ENCODE measurements at regions not wholly inside any gene's neighbourhood (a gene's known extent, or its start where the extent isn't known, plus 50 kb on each side); places are given as distances from the start of the nearest gene placed in this dataset.

DNA sequence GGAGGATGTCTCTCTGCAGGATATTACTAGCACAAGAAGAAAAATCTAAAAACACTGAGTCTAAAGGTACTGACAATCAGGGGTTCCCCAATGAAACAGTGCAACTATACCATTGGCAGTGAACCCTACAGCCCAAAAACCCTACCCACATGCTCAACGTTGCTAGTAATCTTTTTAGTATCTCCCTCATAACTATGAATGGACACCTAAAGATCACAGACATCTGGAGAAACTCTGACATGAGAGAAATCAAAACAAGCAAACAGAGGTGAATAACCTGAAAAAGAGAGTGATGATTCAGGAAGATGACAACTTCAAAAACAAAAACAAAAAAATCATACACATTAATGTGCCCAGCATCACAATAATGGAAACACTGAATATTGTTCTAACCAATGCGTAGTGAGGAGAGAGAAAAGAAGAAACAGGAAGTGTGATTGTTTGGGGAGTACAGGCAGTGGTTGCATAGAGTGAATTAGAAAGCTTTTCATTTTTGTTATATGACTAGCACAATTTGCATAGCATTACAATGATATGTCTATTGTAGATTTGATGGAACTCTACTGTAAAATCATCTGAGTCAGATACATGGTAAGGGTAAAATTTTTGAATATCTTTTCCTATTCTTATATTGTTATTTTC lies 78.9 kb upstream of the FMR1 start:
- DNase-seq (ENCODE audit: low spot score) (no peak), FAIRE-seq (no peak)

- DNase-seq (ENCODE audit: low spot score) = no peak
- no peak for FAIRE-seq
Observed at GRCh38 chrX:147838465-147839131, 73.1 kb upstream of the FMR1 start.

DNA sequence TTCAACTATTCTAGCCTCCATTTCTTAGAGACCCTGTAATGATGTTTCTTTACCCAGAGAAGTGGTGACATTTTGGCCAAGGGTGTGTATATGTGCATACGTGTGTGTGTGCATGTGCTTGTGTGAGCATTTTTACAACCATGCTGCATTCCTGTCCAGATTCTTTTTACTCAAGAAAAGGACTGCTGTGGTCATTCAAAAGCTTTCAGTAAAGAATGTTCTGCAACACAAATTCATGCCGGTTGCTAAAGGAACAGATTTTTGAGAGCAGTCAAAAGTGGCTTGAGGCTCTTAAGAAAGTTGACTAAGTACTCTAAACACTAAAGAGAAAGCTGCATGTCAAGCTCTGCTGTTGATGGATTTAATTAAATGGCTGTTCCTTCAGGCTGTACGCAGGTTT lies 65.0 kb upstream of the FMR1 start:
- DNase-seq (ENCODE audit: low spot score) = no peak
- no peak for FAIRE-seq

GRCh38 chrX:147847999-147848398 lies 63.7 kb upstream of the FMR1 start:
- FAIRE-seq (no peak), DNase-seq (ENCODE audit: low spot score) (no peak)

DNA sequence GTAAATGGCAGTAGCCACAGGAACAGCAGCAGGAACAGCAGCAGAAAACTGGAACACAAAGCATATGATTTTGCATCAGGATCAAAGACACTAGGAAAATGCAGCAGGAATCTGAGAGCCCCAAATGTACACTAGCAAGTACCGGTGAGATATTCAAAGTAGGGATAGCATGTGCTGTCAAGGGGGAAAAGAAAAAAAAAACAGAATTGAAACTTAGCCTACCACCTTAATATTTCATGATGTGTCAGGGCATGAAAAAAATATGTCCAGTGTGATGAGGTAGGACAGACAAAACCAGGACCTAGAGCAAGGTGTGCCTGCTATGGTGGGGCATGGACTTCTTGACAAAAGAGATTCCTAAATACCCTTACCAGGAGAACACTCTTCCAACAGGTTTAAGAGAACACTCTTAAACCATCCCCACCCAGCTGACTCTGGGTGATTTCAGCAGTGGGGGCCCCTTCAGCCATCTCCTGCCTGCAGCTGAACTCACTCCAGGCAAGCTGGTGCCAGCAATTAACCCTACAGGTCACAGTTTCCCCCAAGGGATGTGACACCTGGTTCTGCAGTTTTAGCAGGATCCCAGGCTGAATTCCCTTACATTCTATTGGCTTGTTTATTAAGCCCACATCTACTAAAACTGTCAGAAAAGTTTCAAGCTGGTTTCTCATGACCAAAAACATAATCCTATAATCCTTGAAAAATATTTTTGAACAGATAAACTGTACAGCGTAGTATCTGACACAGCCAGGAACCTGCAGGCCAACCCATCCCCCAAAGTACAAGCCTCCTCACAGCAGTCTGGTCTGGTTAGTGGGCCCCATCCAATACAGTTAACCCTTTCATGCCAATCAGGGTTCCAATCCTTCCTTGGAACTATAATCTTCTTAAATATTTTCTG lies 62.9 kb upstream of the FMR1 start:
- DNase-seq (ENCODE audit: low spot score) (no peak), FAIRE-seq (no peak)

DNA sequence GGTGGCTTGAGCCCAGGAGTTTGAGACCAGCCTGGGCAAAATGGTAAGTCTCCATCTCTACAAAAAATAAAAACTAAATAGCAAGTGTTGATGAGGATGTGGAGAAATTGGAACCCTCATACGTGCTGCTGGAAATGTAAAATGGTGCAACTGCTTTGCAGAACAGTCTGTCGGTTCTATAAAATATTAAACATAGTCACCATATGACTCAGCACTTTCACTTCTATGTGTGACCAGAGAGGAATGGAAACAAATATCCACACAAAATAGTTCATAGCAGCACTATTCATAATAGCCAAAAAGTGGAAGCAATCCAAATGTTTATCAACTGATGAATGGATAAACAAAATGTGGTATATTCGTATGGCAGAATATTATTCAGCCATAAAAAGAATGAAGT lies 60.8 kb upstream of the FMR1 start:
- DNase-seq (ENCODE audit: low spot score) (no peak), FAIRE-seq (peak; percentile 17)

- DNase-seq (ENCODE audit: low spot score) (no peak), FAIRE-seq (no peak)
Observed at GRCh38 chrX:147853701-147854100, 58.0 kb upstream of the FMR1 start.

DNA sequence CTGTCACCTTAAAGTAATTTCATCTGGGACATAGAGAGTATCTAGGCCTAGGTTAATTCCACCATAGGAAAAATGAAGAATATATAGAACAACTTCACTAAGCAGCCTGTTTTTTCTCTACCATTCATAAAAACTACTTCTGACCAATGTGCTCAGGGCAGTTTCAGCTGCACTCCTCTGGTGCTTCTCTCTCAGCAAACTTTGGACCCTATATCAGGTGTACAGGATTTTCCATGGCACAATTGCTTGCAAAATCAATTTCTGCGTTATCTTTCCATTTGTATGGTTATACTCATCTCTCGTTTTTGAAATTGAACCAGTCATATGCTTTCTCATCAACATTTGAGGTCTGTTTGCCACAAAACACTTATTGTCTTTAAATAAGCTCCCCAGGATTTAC lies 52.1 kb upstream of the FMR1 start:
- DNase-seq (ENCODE audit: low spot score) = no peak
- FAIRE-seq = no peak

Data from RCC 7860 (cell line).